Duodenal mucosa (tissue), 2 donors: ENCODE measurements at regions not wholly inside any gene's neighbourhood (a gene's known extent, or its start where the extent isn't known, plus 50 kb on each side); places are given as distances from the start of the nearest gene placed in this dataset.

ENCODE experiments used
- H3K27ac ChIP-seq: one replicate; pipeline ENCODE4 v1.7.0; 2013; ENCODE audit warnings: low read depth, low read length
- H3K27me3 ChIP-seq, 2 donors: one replicate each; pipeline ENCODE4 v1.7.0; 2013; ENCODE audit warnings: low read length in 2 of 2, control low read depth in 1 of 2; ENCODE audit not compliant: insufficient read depth in 2 of 2, control insufficient read depth in 1 of 2
- H3K36me3 ChIP-seq, 2 donors: one replicate each; pipeline ENCODE4 v1.7.0; 2013; ENCODE audit warnings: low read length in 2 of 2, control low read depth in 1 of 2; ENCODE audit not compliant: insufficient read depth in 2 of 2, control insufficient read depth in 1 of 2
- H3K4me1 ChIP-seq, 2 donors: one replicate each; pipeline ENCODE4 v1.7.0; 2013; ENCODE audit warnings: low read length in 2 of 2, control low read depth in 1 of 2; ENCODE audit not compliant: insufficient read depth in 2 of 2, control insufficient read depth in 1 of 2
- H3K4me3 ChIP-seq, 2 donors: one replicate each; pipeline ENCODE4 v1.7.0; 2013; ENCODE audit warnings: low read length in 2 of 2, low read depth in 1 of 2
- H3K9ac ChIP-seq, 2 donors: one replicate each; pipeline ENCODE4 v1.7.0; 2013; ENCODE audit warnings: low read length in 2 of 2, low read depth in 1 of 2
- H3K9me3 ChIP-seq, 2 donors: one replicate each; pipeline ENCODE4 v1.7.0; 2013; ENCODE audit warnings: low read length in 2 of 2, control low read depth in 1 of 2; ENCODE audit not compliant: control insufficient read depth in 1 of 2

DNA sequence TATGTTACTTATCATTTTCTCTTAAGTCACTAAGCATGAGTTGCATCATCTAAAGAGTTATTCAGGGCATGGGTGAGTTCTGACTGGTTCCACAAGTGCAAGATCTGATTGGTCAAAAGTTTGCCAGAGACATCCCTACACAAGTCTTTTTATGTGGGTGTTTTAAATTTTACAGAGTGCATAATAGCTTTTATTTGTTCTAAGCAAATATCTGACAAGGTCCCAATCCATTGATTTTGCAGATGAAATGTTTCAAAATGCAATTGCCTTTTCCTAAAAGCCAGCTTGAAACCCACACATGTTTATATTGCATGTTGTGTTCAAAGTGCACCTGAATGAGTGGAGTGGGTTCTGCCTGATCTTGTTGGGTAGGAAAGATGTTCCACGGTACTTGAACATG lies 101.7 kb upstream of the PAX6 start:
- H3K4me1 ChIP-seq = no peaks in the 10 kb centered on the region
- no peaks in the 10 kb centered on the region for H3K27me3 ChIP-seq
- no peak overlapping the region for H3K9ac ChIP-seq
- no peaks in the 10 kb centered on the region for H3K36me3 ChIP-seq
- H3K9me3 ChIP-seq = no peaks in the 10 kb centered on the region
- H3K27ac ChIP-seq = no peak overlapping the region
- no peak overlapping the region for H3K4me3 ChIP-seq

DNA sequence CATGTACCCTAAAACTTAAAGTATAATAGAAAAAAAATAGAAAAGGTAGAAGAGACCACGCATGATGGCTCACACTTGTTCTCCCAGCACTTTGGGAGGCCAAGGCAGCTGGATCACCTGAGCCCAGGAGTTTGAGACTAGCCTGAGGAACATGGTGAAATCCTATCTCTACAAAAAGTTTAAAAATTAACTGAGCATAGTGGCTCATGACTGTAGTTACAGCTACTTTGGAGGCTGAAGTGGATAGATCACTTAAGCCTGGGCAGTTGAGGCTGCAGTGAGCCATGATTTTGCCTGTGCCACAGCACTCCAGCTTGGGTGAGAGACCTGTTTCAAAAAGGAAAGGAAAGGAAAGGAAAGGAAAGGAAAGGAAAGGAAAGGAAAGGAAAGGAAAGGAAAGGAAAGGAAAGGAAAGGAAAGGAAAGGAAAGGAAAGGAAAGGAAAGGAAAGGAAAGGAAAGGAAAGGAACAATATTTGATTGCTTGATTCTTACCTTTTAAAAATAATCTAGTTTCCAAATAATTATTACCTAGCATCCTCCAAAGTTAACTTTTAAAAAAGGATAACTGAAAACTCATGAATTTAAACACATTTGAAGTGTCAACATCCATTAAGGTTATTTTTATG lies 99.9 kb upstream of the PAX6 start:
- Histone ChIP-seq H3K27ac (no peak overlapping the region), H3K4me1 (no peaks in the 10 kb centered on the region), H3K4me3 (no peak overlapping the region)

DNA sequence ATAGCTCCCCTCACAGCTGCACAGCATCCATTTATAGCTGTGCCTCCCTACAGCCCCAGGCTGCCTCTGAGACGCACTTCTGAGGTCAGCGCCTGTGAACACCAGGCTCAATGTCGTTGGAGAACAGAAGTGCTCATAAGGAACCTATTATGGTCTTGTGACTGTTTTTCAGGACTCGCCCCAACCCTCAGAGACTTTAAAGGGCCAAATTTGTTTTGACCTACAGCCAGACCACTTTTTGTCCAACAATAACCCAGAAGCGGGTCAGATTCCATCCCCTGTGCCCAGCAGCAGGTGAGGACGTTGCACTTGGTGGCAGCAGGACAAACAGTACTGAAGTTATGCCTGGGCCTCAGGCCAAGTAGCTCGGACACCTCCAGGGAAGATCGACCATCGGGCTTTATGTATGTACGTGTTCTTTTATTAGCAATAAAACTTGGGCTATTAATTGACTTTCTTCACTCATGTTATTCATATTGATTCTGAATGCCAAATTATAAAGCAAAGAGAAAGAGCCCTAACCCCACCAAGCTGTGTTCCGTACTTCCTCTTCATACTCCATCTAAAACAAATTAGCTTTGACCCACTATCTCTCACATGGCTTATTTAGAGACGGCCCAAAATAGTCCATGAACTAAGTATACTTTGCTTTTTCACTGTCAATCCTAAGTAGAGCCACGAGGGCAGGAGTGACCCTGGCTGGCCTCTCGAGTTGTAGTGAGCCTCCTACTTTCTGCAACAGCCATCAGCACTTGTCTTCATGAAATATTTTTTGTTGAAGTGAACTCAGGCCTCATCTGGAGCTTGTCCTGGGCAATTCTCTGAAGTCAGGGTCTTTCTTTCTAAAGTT lies 92.3 kb upstream of the PAX6 start:
- no peak overlapping the region for H3K4me3 ChIP-seq
- no peaks in the 10 kb centered on the region for H3K36me3 ChIP-seq
- H3K9ac ChIP-seq = no peak overlapping the region
- H3K4me1 ChIP-seq = no peaks in the 10 kb centered on the region
- H3K9me3 ChIP-seq = no peaks in the 10 kb centered on the region
- H3K27me3 ChIP-seq = no peaks in the 10 kb centered on the region
- H3K27ac ChIP-seq = no peak overlapping the region

More for the DNA sequence above, 99.9 kb upstream of the PAX6 start:
- H3K36me3 ChIP-seq = no peaks in the 10 kb centered on the region
- no peak overlapping the region for H3K9ac ChIP-seq
- H3K9me3 ChIP-seq = no peaks in the 10 kb centered on the region
- no peaks in the 10 kb centered on the region for H3K27me3 ChIP-seq

GRCh38 chr11:31902706-31903105 lies 91.6 kb upstream of the PAX6 start:
- Histone ChIP-seq H3K9ac (no peak overlapping the region), H3K27me3 (no peaks in the 10 kb centered on the region), H3K36me3 (no peaks in the 10 kb centered on the region), H3K4me3 (no peak overlapping the region), H3K4me1 (no peaks in the 10 kb centered on the region), H3K9me3 (no peaks in the 10 kb centered on the region), H3K27ac (no peak overlapping the region)

DNA sequence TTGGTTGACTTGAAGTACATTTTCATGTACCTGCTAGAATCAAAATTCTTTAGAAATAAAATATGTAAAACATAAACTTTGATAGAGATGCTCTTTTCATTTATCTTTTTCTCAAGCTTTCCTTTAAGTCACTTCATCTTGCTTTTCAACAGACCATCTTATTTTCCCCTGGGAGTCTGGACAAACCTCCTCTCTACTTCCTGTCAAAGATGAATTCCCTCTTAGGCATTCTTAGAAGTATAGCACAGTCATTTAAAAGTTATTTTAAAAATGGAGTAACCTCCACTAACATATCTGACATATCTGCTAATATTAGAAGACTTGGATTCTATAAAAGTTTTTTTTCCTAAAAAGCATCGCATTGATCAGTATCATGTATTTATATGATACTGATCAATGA lies 84.8 kb upstream of the PAX6 start:
- no peak overlapping the region for H3K9ac ChIP-seq
- H3K4me3 ChIP-seq = no peak overlapping the region
- H3K4me1 ChIP-seq = no peaks in the 10 kb centered on the region
- H3K9me3 ChIP-seq = no peaks in the 10 kb centered on the region
- no peaks in the 10 kb centered on the region for H3K27me3 ChIP-seq
- H3K27ac ChIP-seq = no peak overlapping the region
- no peaks in the 10 kb centered on the region for H3K36me3 ChIP-seq

GRCh38 chr11:31887180-31887579 lies 76.1 kb upstream of the PAX6 start:
- H3K9me3 ChIP-seq = no peaks in the 10 kb centered on the region
- H3K9ac ChIP-seq = no peak overlapping the region
- no peaks in the 10 kb centered on the region for H3K36me3 ChIP-seq
- no peak overlapping the region for H3K4me3 ChIP-seq
- H3K4me1 ChIP-seq = no peaks in the 10 kb centered on the region
- H3K27ac ChIP-seq = no peak overlapping the region
- no peaks in the 10 kb centered on the region for H3K27me3 ChIP-seq

DNA sequence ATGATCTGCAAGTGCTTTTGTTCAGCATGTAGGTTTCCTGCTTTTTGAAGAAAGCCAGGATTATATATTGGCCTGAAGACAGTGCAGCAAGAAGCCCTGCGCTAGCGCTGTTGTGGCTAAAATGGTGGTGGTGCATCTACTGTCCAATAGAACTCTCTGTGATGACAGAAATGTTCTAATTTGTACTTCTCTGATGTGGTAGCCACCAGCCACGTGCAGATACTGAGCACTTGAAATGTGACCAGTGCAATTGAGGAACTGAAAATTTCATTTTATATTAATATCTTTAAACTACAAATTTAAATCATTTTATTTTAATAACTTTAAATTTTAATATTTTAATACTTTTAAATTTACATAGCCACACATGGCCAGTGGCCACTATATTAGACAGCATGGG lies 73.0 kb upstream of the PAX6 start:
- Histone ChIP-seq H3K27me3 (no peaks in the 10 kb centered on the region), H3K27ac (no peak overlapping the region), H3K9ac (no peak overlapping the region), H3K36me3 (no peaks in the 10 kb centered on the region), H3K4me3 (no peak overlapping the region), H3K4me1 (no peaks in the 10 kb centered on the region), H3K9me3 (no peaks in the 10 kb centered on the region)

- no peaks in the 10 kb centered on the region for H3K27me3 ChIP-seq
- no peaks in the 10 kb centered on the region for H3K9me3 ChIP-seq
- no peak overlapping the region for H3K27ac ChIP-seq
- H3K36me3 ChIP-seq = no peaks in the 10 kb centered on the region
- no peak overlapping the region for H3K9ac ChIP-seq
- no peaks in the 10 kb centered on the region for H3K4me1 ChIP-seq
- no peak overlapping the region for H3K4me3 ChIP-seq
Observed at GRCh38 chr11:31883435-31883834, 72.3 kb upstream of the PAX6 start.

- H3K27me3 ChIP-seq = no peaks in the 10 kb centered on the region
- H3K4me1 ChIP-seq = no peaks in the 10 kb centered on the region
- H3K27ac ChIP-seq = no peak overlapping the region
Observed at GRCh38 chr11:31882951-31883392, 71.8 kb upstream of the PAX6 start.

GRCh38 chr11:31881825-31882224 lies 70.7 kb upstream of the PAX6 start:
- no peaks in the 10 kb centered on the region for H3K36me3 ChIP-seq
- H3K9me3 ChIP-seq = no peaks in the 10 kb centered on the region
- no peak overlapping the region for H3K4me3 ChIP-seq
- H3K27me3 ChIP-seq = no peaks in the 10 kb centered on the region
- H3K9ac ChIP-seq = no peak overlapping the region
- H3K27ac ChIP-seq = no peak overlapping the region
- no peaks in the 10 kb centered on the region for H3K4me1 ChIP-seq

More at GRCh38 chr11:31882951-31883392, 71.8 kb upstream of the PAX6 start:
- H3K9ac ChIP-seq = no peak overlapping the region
- H3K4me3 ChIP-seq = no peak overlapping the region
- no peaks in the 10 kb centered on the region for H3K9me3 ChIP-seq
- no peaks in the 10 kb centered on the region for H3K36me3 ChIP-seq
